Smooth muscle cell (in vitro differentiated cells): ENCODE measurements at regions not wholly inside any gene's neighbourhood (a gene's known extent, or its start where the extent isn't known, plus 50 kb on each side); places are given as distances from the start of the nearest gene placed in this dataset.

ENCODE experiments used
- DNase-seq: peaks from one replicate; lab custom pipeline; 2025; ENCODE audit not compliant: unreplicated experiment; lab: John Stamatoyannopoulos, UW
- H2AFZ ChIP-seq: fragments of 200-600 bp; sonication (generic); 2 replicates; pipeline ENCODE4 v1.6.0; 2016; ENCODE audit warnings: antibody characterized with exemption, low read depth, mild to moderate bottlenecking
- H3F3A ChIP-seq: fragments of 200-600 bp; sonication (generic); 2 replicates; pipeline ENCODE4 v1.6.0; 2017; ENCODE audit warnings: antibody characterized with exemption, low read depth
- H3K27ac ChIP-seq: fragments of 200-600 bp; sonication (generic); 2 replicates; pipeline ENCODE4 v1.5.1; 2016; ENCODE audit warnings: low read depth, mild to moderate bottlenecking
- H3K27me3 ChIP-seq: fragments of 200-600 bp; sonication (generic); 2 replicates; pipeline ENCODE4 v1.6.1; 2016; ENCODE audit warnings: low read depth, mild to moderate bottlenecking
- H3K36me3 ChIP-seq: fragments of 200-600 bp; sonication (generic); 2 replicates; pipeline ENCODE4 v1.5.1; 2016; ENCODE audit warnings: low read depth
- H3K4me1 ChIP-seq: fragments of 200-600 bp; sonication (generic); 2 replicates; pipeline ENCODE4 v1.5.1; 2016; ENCODE audit warnings: low read depth
- H3K4me2 ChIP-seq: fragments of 200-600 bp; sonication (generic); 2 replicates; pipeline ENCODE4 v1.6.0; 2016; ENCODE audit warnings: mild to moderate bottlenecking
- H3K4me3 ChIP-seq: fragments of 200-600 bp; sonication (generic); 2 replicates; pipeline ENCODE4 v1.5.1; 2016; ENCODE audit warnings: mild to moderate bottlenecking
- H3K79me2 ChIP-seq: fragments of 200-600 bp; sonication (generic); 2 replicates; pipeline ENCODE4 v1.6.0; 2016; ENCODE audit warnings: low read depth, mild to moderate bottlenecking
- H3K9ac ChIP-seq: fragments of 200-600 bp; sonication (generic); 2 replicates; pipeline ENCODE4 v1.6.0; 2016; ENCODE audit warnings: low read depth
- H3K9me3 ChIP-seq: fragments of 200-600 bp; sonication (generic); replicated peaks from 2 replicates; pipeline ENCODE4 v1.5.1; 2016; ENCODE audit warnings: low read depth
- H4K20me1 ChIP-seq: fragments of 200-600 bp; sonication (generic); 2 replicates; pipeline ENCODE4 v1.6.0; 2016; ENCODE audit warnings: low read depth
- WGBS: methylation state at CpG from one replicate; pipeline ENCODE4 v1.1.7; 2016; ENCODE audit warnings: low lambda C conversion rate; 5-methylcytosine and 5-hydroxymethylcytosine counted together
- TF ChIP-seq, protein P1 (sequence below): fragments of 200-600 bp; sonication (generic); IDR thresholded peaks from 2 replicates; pipeline ENCODE4 v1.5.1; 2017; ENCODE audit warnings: borderline replicate concordance, mild to moderate bottlenecking, antibody characterized with exemption; ENCODE audit not compliant: insufficient read depth, poor library complexity, severe bottlenecking

DNA sequence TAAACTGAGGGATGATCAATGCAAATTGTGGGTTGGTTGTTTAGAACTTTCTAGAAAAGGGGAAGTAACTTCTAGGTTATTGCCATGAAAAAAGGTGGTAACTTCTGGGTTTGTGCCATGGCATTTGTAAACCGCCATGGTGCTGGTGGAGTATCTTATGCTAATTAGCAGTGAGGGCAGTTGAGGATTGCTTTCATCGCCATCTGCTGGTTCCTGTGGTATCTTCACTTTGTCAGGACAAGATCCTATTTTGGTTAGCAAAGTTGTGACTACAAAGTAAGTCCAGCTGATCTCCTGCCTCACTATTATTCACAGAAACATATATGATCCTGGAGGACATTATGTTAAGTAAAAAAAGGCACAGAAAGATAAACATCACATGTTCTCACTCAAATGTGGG lies 1332.3 kb downstream of the CDH11 start:
- H3K4me1 ChIP-seq: no peaks in the 10 kb centered on the region
- H3K27me3 ChIP-seq: no peaks in the 10 kb centered on the region
- H2AFZ ChIP-seq: no peak overlapping the region
- H3K4me2 ChIP-seq: no peak overlapping the region
- H3K4me3 ChIP-seq: no peak overlapping the region
- H3F3A ChIP-seq: no peaks in the 10 kb centered on the region
- no peaks in the 10 kb centered on the region for H3K9me3 ChIP-seq
- H3K27ac ChIP-seq: no peak overlapping the region
- no peak overlapping the region for H3K9ac ChIP-seq
- DNase-seq: no peak
- no peaks in the 10 kb centered on the region for H3K79me2 ChIP-seq
- H4K20me1 ChIP-seq: no peaks in the 10 kb centered on the region
- TF ChIP-seq, protein P1, sequence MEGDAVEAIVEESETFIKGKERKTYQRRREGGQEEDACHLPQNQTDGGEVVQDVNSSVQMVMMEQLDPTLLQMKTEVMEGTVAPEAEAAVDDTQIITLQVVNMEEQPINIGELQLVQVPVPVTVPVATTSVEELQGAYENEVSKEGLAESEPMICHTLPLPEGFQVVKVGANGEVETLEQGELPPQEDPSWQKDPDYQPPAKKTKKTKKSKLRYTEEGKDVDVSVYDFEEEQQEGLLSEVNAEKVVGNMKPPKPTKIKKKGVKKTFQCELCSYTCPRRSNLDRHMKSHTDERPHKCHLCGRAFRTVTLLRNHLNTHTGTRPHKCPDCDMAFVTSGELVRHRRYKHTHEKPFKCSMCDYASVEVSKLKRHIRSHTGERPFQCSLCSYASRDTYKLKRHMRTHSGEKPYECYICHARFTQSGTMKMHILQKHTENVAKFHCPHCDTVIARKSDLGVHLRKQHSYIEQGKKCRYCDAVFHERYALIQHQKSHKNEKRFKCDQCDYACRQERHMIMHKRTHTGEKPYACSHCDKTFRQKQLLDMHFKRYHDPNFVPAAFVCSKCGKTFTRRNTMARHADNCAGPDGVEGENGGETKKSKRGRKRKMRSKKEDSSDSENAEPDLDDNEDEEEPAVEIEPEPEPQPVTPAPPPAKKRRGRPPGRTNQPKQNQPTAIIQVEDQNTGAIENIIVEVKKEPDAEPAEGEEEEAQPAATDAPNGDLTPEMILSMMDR: no peak
- H3K36me3 ChIP-seq: no peaks in the 10 kb centered on the region
- WGBS: 87% methylated on average over 2 of the region's 2 CpGs

DNA sequence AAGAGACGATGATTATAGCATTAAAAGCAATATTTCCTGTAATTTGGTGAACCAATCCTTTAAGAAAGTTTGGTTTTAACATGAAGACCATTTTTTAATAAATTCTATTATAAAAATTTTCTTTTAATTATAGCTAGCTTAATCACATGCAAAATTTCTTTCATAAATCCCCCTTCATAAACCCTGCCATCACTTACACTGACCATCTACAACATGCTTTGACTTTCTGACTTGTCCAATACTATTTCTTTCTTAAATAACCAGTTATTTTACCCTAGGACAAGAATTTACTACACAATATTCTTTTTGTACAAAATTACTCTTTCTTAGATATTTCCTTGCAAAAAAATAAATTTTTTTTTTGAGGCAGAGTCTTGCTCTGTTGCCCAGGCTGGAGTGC lies 1334.8 kb downstream of the CDH11 start:
- Histone ChIP-seq H3K4me3 (no peak overlapping the region), H3F3A (no peaks in the 10 kb centered on the region)
- DNase-seq: no peak

DNA sequence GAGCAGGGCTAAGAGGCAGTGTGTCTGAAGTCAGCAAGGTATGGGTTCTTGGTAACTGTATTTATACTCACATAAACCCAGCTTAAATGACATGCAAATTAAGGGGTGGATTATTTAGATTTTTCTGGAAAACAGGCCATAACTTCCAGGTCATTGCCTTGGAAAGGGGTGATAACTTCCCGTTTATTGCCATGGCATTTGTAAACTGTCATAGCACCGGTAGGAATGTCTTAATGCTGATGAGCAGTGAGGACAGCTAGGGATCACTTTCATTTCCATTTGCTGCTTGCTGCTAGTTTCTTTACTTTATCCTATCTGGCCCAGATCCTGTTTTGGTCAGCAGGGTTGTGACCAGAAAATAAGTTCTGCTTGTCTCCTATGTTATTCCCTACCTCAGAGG lies 1336.7 kb downstream of the CDH11 start:
- H3K4me2 ChIP-seq: no peak overlapping the region
- no peaks in the 10 kb centered on the region for H3K4me1 ChIP-seq
- no peaks in the 10 kb centered on the region for H3F3A ChIP-seq
- H3K9me3 ChIP-seq: no peaks in the 10 kb centered on the region
- 90% methylated on average over 2 of the region's 2 CpGs for WGBS
- no peaks in the 10 kb centered on the region for H4K20me1 ChIP-seq
- H3K79me2 ChIP-seq: no peaks in the 10 kb centered on the region
- TF ChIP-seq, protein P1: no peak
- no peaks in the 10 kb centered on the region for H3K36me3 ChIP-seq
- DNase-seq: no peak
- H3K9ac ChIP-seq: no peak overlapping the region
- H2AFZ ChIP-seq: no peak overlapping the region
- no peak overlapping the region for H3K27ac ChIP-seq
- no peak overlapping the region for H3K4me3 ChIP-seq
- no peaks in the 10 kb centered on the region for H3K27me3 ChIP-seq

More for the DNA sequence above, 1334.8 kb downstream of the CDH11 start:
- Histone ChIP-seq H3K27me3 (no peaks in the 10 kb centered on the region), H3K9ac (no peak overlapping the region), H4K20me1 (no peaks in the 10 kb centered on the region), H3K79me2 (no peaks in the 10 kb centered on the region), H3K4me1 (no peaks in the 10 kb centered on the region), H2AFZ (no peak overlapping the region), H3K4me2 (no peak overlapping the region), H3K9me3 (no peaks in the 10 kb centered on the region), H3K36me3 (no peaks in the 10 kb centered on the region), H3K27ac (no peak overlapping the region)
- WGBS: 91% methylated on average over 1 of the region's 1 CpG
- TF ChIP-seq, protein P1: no peak

DNA sequence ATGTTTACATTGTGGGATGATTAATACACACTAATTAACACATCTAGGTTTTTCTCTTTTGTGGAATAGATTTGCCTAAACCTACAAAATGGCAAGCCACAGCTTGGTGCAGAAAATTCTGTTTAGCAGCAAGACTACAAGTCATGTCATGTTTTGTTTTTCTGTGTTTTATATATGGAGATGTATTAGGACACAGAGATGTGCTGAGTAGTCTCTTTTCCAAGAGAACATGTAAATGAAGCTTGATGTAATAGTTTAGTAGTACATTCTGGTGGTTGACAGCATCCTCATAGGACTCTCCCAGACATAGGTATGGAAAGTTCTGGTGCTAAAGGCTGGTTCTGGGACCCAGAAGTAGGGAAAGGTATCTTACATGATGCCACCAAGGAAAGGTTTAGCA lies 1345.4 kb downstream of the CDH11 start:
- Histone ChIP-seq H3K4me3 (no peak overlapping the region), H3K4me2 (no peak overlapping the region), H3K27me3 (no peaks in the 10 kb centered on the region), H3K27ac (no peak overlapping the region), H2AFZ (no peak overlapping the region), H3K79me2 (no peaks in the 10 kb centered on the region), H3F3A (no peaks in the 10 kb centered on the region), H3K9ac (no peak overlapping the region), H3K9me3 (no peaks in the 10 kb centered on the region), H3K36me3 (no peaks in the 10 kb centered on the region), H3K4me1 (no peaks in the 10 kb centered on the region), H4K20me1 (no peaks in the 10 kb centered on the region)
- no peak for DNase-seq
- TF ChIP-seq, protein P1: no peak
